Activated CD8-positive, alpha-beta T cell treated with anti-CD3 and anti-CD28 coated beads for 36 hours (primary cell): ENCODE measurements at regions not wholly inside any gene's neighbourhood (a gene's known extent, or its start where the extent isn't known, plus 50 kb on each side); places are given as distances from the start of the nearest gene placed in this dataset.

Source experiments
- ATAC-seq: fragments of 200-7000 bp; cut with Tn5 transposase; one replicate; pipeline ENCODE4 v1.10.0; 2021; ENCODE audit warnings: mild to moderate bottlenecking, moderate library complexity
- CTCF ChIA-PET: fragments of 350-600 bp; sonication (Branson Sonifier 250); formaldehyde crosslinking; loops from one replicate; lab custom pipeline; 2021; ENCODE audit warnings: antibody characterized with exemption; lab: Charles Lee
- POLR2A ChIA-PET: fragments of 350-600 bp; sonication (Branson Sonifier 250); formaldehyde crosslinking; loops from one replicate; lab custom pipeline; 2021; ENCODE audit warnings: antibody characterized with exemption; lab: Charles Lee
- DNase-seq: peaks from one replicate; pipeline ENCODE4 v3.0.0-alpha.2; 2020
- H3K27ac Mint-ChIP-seq: one replicate; pipeline ENCODE4 v1.8.0; 2021; ENCODE audit warnings: mild to moderate bottlenecking, mixed read lengths
- H3K27me3 Mint-ChIP-seq: one replicate; pipeline ENCODE4 v1.8.0; 2021; ENCODE audit warnings: mixed read lengths
- H3K36me3 Mint-ChIP-seq: one replicate; pipeline ENCODE4 v1.8.0; 2021; ENCODE audit warnings: low read depth, mixed read lengths
- H3K4me1 Mint-ChIP-seq: one replicate; pipeline ENCODE4 v1.8.0; 2021; ENCODE audit warnings: low read depth, mixed read lengths
- H3K4me3 Mint-ChIP-seq: one replicate; pipeline ENCODE4 v1.8.0; 2021; ENCODE audit warnings: mild to moderate bottlenecking, moderate library complexity, mixed read lengths
- H3K9me3 Mint-ChIP-seq: one replicate; pipeline ENCODE4 v1.8.0; 2021; ENCODE audit warnings: mixed read lengths
- CTCF ChIP-seq: fragments of 200-600 bp; IDR thresholded peaks from one replicate; pipeline ENCODE4 v1.8.0; 2022; ENCODE audit warnings: antibody characterized with exemption, mild to moderate bottlenecking
- intact Hi-C: fragments of 100-400 bp; cut with micrococcal nuclease; formaldehyde crosslinking; loops from one replicate; pipeline ENCODE4 v1.10.0; 2022

DNA sequence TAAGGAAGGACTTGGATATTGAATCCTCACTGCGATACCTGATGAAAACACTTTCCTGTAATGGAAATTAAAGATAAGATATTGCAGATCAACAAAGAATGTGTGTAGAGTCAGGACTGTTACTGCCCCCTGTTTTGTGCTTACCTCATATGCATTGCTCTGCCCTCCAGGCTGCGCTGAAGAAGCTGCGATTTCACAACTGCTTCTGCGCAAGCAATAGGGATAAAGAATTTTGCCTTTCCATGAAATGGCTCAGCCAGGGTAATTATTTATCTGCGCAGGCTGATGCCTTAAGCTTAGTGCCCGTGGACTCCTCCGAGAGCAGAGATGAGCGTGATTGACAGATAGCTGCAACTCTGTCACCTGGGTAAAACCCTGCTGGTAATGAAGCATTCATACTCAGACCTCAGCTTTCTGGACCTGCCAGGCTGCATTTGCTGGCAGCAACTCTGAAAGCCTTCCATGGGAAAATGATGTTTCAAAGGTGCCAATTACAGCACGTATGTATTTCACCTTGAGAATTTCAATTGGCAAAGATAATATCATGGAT is 370.6 kb downstream of the SAMD5 start:
- Mint-ChIP-seq H3K4me3 (no peak overlapping the region), H3K27ac (no peak overlapping the region), H3K36me3 (no peaks in the 10 kb centered on the region), H3K27me3 (no peaks in the 10 kb centered on the region), H3K4me1 (no peaks in the 10 kb centered on the region), H3K9me3 (no peaks in the 10 kb centered on the region)
- ChIA-PET POLR2A (no interaction called here), CTCF (no interaction called here)
- TF ChIP-seq CTCF, result no peak
- intact Hi-C loops, result no loop called here
- no peak for ATAC-seq
- DNase-seq, result no peak

DNA sequence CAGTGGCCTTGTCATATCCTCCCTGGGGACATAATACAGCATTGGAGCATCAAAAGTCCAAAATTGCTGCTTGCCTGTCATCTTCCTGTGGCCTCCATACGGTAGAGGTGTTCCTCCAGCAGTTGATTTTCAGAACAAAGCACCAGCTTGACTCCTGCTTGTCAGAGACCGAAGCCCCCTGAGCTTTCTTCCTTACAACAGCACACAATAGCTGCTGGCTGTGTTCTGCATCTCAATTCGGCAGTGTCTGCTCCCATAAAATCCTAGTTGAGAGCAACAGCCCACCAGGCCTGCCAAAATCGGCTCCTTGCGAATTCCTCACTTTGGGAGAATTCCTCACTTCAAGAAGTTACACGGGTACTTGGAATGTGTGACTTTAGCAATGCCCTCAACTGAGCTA is 372.9 kb downstream of the SAMD5 start:
- no peaks in the 10 kb centered on the region for H3K36me3 Mint-ChIP-seq
- TF ChIP-seq CTCF, result no peak
- CTCF ChIA-PET, result no interaction called here
- H3K9me3 Mint-ChIP-seq, result peaks cover 1% of the 10 kb centered on the region
- no peak overlapping the region for H3K4me3 Mint-ChIP-seq
- POLR2A ChIA-PET, result no interaction called here
- H3K27ac Mint-ChIP-seq, result no peak overlapping the region
- ATAC-seq (no peak), DNase-seq (no peak)
- intact Hi-C loops, result no loop called here
- no peaks in the 10 kb centered on the region for H3K4me1 Mint-ChIP-seq
- no peaks in the 10 kb centered on the region for H3K27me3 Mint-ChIP-seq

- Mint-ChIP-seq H3K4me3 (no peak overlapping the region), H3K27me3 (no peaks in the 10 kb centered on the region), H3K27ac (no peak overlapping the region), H3K4me1 (no peaks in the 10 kb centered on the region), H3K36me3 (no peaks in the 10 kb centered on the region), H3K9me3 (peaks cover 4% of the 10 kb centered on the region)
- ATAC-seq, result no peak
- no peak for TF ChIP-seq CTCF
- DNase-seq, result no peak
- intact Hi-C loops, result no loop called here
- CTCF ChIA-PET, result no interaction called here
- POLR2A ChIA-PET, result no interaction called here
Observed at GRCh38 chr6:147888374-147888773, 379.9 kb downstream of the SAMD5 start.

DNA sequence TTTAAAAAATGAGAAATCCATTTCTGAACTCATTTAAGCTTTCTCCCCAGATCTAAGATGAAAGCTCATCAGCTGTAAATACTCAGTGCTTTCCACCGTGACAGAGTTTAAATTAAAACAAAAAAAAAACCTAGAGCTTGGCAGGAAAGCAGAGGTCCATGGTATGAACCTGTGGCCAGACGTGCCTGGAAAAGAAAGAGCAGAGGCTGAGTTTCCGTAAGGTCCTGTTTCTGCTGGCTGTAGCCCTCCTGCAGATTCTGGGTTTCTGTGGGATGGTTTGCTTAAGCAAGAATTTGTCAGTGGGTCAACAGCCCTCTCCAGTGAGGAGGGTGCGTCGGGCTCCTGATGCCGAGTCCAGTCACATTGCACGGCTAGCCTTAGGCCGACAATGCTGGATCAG is 383.2 kb downstream of the SAMD5 start:
- H3K36me3 Mint-ChIP-seq, result no peaks in the 10 kb centered on the region
- ChIA-PET POLR2A (no interaction called here), CTCF (no interaction called here)
- ATAC-seq (no peak), DNase-seq (no peak)
- no peaks in the 10 kb centered on the region for H3K4me1 Mint-ChIP-seq
- intact Hi-C loops, result no loop called here
- H3K9me3 Mint-ChIP-seq, result peaks cover 3% of the 10 kb centered on the region
- TF ChIP-seq CTCF, result no peak
- H3K27me3 Mint-ChIP-seq, result no peaks in the 10 kb centered on the region
- H3K4me3 Mint-ChIP-seq, result no peak overlapping the region
- H3K27ac Mint-ChIP-seq, result no peak overlapping the region

DNA sequence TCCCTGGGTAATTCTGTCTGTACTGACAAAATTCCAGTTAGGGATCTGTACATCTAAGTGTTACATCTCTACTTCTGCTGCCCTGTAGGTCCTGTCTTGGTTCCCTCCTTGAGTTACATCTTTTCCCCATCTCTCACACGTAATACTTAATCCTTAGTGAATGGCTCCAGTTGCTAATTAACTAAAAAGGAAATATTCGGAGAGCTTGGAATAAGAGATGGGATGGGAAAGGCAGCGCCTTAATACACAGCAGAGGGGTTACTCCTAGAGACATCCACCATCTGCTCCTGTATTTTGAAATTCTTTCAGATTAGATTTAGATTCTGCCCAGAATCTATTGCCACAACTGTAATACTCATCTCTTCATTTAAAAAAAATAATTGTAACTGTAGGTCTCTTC is 384.0 kb downstream of the SAMD5 start:
- Mint-ChIP-seq H3K4me3 (no peak overlapping the region), H3K36me3 (no peaks in the 10 kb centered on the region), H3K4me1 (no peaks in the 10 kb centered on the region), H3K9me3 (peaks cover 3% of the 10 kb centered on the region), H3K27ac (no peak overlapping the region), H3K27me3 (no peaks in the 10 kb centered on the region)
- no peak for TF ChIP-seq CTCF
- ATAC-seq, result no peak
- no peak for DNase-seq
- intact Hi-C loops, result no loop called here
- ChIA-PET CTCF (no interaction called here), POLR2A (no interaction called here)
